ENCODE measurements at regions not wholly inside any gene's neighbourhood (a gene's known extent, or its start where the extent isn't known, plus 50 kb on each side); places are given as distances from the start of the nearest gene placed in this dataset.

GRCh38 chr2:216915557-216916150 lies 55.8 kb upstream of the TNP1 start:
- DNase-seq (ENCODE audit: extremely low read depth in 1 of 2, low read depth in 1 of 2): no peak

GRCh38 chr2:216914491-216914890 lies 54.6 kb upstream of the TNP1 start:
- DNase-seq (ENCODE audit: extremely low read depth in 1 of 2, low read depth in 1 of 2): no peak

GRCh38 chr2:216911886-216912285 lies 52.0 kb upstream of the TNP1 start:
- DNase-seq (ENCODE audit: extremely low read depth in 1 of 2, low read depth in 1 of 2): no peak

GRCh38 chr2:216911008-216911407 lies 51.1 kb upstream of the TNP1 start:
- no peak for DNase-seq (ENCODE audit: extremely low read depth in 1 of 2, low read depth in 1 of 2)

- no peak for DNase-seq (ENCODE audit: extremely low read depth in 1 of 2, low read depth in 1 of 2)
These were observed 49.8 kb upstream of the TNP1 start for GRCh38 chr2:216909541-216910210.
